ENCODE measurements at regions not wholly inside any gene's neighbourhood (a gene's known extent, or its start where the extent isn't known, plus 50 kb on each side); places are given as distances from the start of the nearest gene placed in this dataset.

GRCh38 chr13:89627996-89628395 lies 1719.5 kb upstream of the MIR17HG start:
- Histone ChIP-seq H3K9me3 (ENCODE audit: control insufficient read depth in 1 of 2, insufficient read depth in 1 of 2, low read depth in 1 of 2, low read length in 2 of 2) (peaks cover 0 to 1% of the 10 kb centered on the region in 2 experiments; a peak in 1 of 4 replicates), H3K79me2 (ENCODE audit: insufficient read depth, low read length) (no peaks in the 10 kb centered on the region), H3K9me2 (ENCODE audit: insufficient read depth) (no peaks in the 10 kb centered on the region), H3K4me1 (ENCODE audit: control insufficient read depth in 1 of 2, insufficient read depth in 2 of 2, low read length in 2 of 2) (no peaks in the 10 kb centered on the region), H3K27me3 (ENCODE audit: insufficient read depth, low read length) (no peaks in the 10 kb centered on the region), H3K9ac (ENCODE audit: low read length) (no peak overlapping the region), H4K20me1 (ENCODE audit: insufficient read depth) (no peaks in the 10 kb centered on the region), H3K36me3 (ENCODE audit: control insufficient read depth in 1 of 2, insufficient read depth in 2 of 2, low read length in 2 of 2) (no peaks in the 10 kb centered on the region), H3K27ac (ENCODE audit: low read depth, low read length) (no peak overlapping the region), H3K4me3 (replicated peaks in 1 of 2; ENCODE audit: low read depth in 1 of 2, low read length in 2 of 2) (no peak overlapping the region), H2AFZ (ENCODE audit: low read depth, low read length, poor library complexity, severe bottlenecking) (no peak overlapping the region), H3K4me2 (ENCODE audit: low read length) (no peak overlapping the region)
- POLR2A ChIA-PET, result no interaction called here
- intact Hi-C loops (cut with micrococcal nuclease), result no loop called here
- CTCF ChIA-PET, result no interaction called here
- ATAC-seq, result no peak
- TF ChIP-seq CTCF (IDR thresholded peaks at IDR 0.05 in 2 of 3, conservative IDR thresholded peaks at IDR 0.05 in 1 of 3; ENCODE audit: borderline replicate concordance in 1 of 3, insufficient read depth in 1 of 3, low read depth in 2 of 3, low read length in 2 of 3) (no peak), TCF7L2 (IDR thresholded peaks at IDR 0.05; ENCODE audit: borderline replicate concordance, extremely low read depth, insufficient read depth, insufficient read length) (no peak), SP1 (IDR thresholded peaks at IDR 0.05; ENCODE audit: low read depth) (no peak), EGR1 (IDR thresholded peaks at IDR 0.05; ENCODE audit: low read depth) (no peak), SRF (IDR thresholded peaks at IDR 0.05; ENCODE audit: low read depth) (no peak), EZH2phosphoT487 (IDR thresholded peaks at IDR 0.05; ENCODE audit: borderline replicate concordance) (no peak), EZH2 (IDR thresholded peaks at IDR 0.05) (no peak), SIN3A (IDR thresholded peaks at IDR 0.05; ENCODE audit: low read depth) (no peak), POLR2AphosphoS5 (IDR thresholded peaks at IDR 0.05; ENCODE audit: low read depth, low read length) (no peak), FOSL1 (IDR thresholded peaks at IDR 0.05; ENCODE audit: low read depth) (no peak), POLR2A (IDR thresholded peaks at IDR 0.05; ENCODE audit: borderline replicate concordance, extremely low read depth, insufficient read depth, insufficient read length) (no peak), ELF1 (IDR thresholded peaks at IDR 0.05; ENCODE audit: borderline replicate concordance, low read depth) (no peak), YY1 (IDR thresholded peaks at IDR 0.05; ENCODE audit: extremely low read depth, insufficient replicate concordance, low read depth, low read length) (no peak), ZFX (IDR thresholded peaks at IDR 0.05) (no peak), RAD21 (IDR thresholded peaks at IDR 0.05; ENCODE audit: low read depth) (no peak), JUND (IDR thresholded peaks at IDR 0.05) (no peak)
- TF ChIP-seq, protein P1, sequence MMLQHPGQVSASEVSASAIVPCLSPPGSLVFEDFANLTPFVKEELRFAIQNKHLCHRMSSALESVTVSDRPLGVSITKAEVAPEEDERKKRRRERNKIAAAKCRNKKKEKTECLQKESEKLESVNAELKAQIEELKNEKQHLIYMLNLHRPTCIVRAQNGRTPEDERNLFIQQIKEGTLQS (IDR thresholded peaks at IDR 0.05), result no peak
- TF ChIP-seq, protein P2, sequence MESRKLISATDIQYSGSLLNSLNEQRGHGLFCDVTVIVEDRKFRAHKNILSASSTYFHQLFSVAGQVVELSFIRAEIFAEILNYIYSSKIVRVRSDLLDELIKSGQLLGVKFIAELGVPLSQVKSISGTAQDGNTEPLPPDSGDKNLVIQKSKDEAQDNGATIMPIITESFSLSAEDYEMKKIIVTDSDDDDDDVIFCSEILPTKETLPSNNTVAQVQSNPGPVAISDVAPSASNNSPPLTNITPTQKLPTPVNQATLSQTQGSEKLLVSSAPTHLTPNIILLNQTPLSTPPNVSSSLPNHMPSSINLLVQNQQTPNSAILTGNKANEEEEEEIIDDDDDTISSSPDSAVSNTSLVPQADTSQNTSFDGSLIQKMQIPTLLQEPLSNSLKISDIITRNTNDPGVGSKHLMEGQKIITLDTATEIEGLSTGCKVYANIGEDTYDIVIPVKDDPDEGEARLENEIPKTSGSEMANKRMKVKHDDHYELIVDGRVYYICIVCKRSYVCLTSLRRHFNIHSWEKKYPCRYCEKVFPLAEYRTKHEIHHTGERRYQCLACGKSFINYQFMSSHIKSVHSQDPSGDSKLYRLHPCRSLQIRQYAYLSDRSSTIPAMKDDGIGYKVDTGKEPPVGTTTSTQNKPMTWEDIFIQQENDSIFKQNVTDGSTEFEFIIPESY (IDR thresholded peaks at IDR 0.05; ENCODE audit: extremely low read depth, insufficient replicate concordance, low read length), result no peak
- TF ChIP-seq, protein P3, sequence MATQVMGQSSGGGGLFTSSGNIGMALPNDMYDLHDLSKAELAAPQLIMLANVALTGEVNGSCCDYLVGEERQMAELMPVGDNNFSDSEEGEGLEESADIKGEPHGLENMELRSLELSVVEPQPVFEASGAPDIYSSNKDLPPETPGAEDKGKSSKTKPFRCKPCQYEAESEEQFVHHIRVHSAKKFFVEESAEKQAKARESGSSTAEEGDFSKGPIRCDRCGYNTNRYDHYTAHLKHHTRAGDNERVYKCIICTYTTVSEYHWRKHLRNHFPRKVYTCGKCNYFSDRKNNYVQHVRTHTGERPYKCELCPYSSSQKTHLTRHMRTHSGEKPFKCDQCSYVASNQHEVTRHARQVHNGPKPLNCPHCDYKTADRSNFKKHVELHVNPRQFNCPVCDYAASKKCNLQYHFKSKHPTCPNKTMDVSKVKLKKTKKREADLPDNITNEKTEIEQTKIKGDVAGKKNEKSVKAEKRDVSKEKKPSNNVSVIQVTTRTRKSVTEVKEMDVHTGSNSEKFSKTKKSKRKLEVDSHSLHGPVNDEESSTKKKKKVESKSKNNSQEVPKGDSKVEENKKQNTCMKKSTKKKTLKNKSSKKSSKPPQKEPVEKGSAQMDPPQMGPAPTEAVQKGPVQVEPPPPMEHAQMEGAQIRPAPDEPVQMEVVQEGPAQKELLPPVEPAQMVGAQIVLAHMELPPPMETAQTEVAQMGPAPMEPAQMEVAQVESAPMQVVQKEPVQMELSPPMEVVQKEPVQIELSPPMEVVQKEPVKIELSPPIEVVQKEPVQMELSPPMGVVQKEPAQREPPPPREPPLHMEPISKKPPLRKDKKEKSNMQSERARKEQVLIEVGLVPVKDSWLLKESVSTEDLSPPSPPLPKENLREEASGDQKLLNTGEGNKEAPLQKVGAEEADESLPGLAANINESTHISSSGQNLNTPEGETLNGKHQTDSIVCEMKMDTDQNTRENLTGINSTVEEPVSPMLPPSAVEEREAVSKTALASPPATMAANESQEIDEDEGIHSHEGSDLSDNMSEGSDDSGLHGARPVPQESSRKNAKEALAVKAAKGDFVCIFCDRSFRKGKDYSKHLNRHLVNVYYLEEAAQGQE (IDR thresholded peaks at IDR 0.05; ENCODE audit: low read depth), result no peak
- RAD21 ChIA-PET (ENCODE audit: low non-redundant PET in 1 of 2, low total read pairs in 2 of 2, uncharacterized antibody in 2 of 2, unreplicated experiment in 2 of 2), result no interaction called here
- no peak for DNase-seq (ENCODE audit: low read depth, low spot score)
- no TSS peak for BruUV-seq (replicated peaks)

All from HCT116 (cell line).